HK-2 (cell line): ENCODE measurements at regions not wholly inside any gene's neighbourhood (a gene's known extent, or its start where the extent isn't known, plus 50 kb on each side); places are given as distances from the start of the nearest gene placed in this dataset.
A peak's percentile ranks its signal among the peaks of the same experiment; 100 is the strongest.
"Not testable (repeated sequence)": the region's sequence is repeated elsewhere in the genome, so short reads cannot be mapped to it uniquely, and the experiment has no call there.

Experiments
- DNase-seq: peaks from one replicate; pipeline ENCODE4 v3.0.0-alpha.2; 2018; ENCODE audit not compliant: unreplicated experiment

DNA sequence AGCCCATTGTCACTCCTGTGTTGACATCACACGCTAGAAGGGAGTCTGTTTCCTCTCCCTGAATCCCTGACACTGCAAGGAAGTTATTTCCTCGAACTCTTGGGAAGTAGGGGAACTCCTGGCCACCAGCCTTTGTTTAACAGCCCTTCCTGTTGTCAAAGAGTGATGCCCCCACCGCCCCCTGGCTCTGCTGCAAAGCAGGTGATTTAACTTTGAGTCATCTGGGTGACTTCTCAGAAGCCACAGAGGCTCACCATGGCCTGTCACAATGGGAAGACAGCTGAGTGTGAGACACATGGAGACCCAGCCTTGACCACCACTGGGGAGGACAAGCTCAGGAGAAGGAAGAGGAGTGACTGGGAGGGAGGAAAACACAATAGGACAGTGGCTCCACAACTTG lies 182.8 kb downstream of the PSMG1 start:
- peak; percentile 21 for DNase-seq

DNA sequence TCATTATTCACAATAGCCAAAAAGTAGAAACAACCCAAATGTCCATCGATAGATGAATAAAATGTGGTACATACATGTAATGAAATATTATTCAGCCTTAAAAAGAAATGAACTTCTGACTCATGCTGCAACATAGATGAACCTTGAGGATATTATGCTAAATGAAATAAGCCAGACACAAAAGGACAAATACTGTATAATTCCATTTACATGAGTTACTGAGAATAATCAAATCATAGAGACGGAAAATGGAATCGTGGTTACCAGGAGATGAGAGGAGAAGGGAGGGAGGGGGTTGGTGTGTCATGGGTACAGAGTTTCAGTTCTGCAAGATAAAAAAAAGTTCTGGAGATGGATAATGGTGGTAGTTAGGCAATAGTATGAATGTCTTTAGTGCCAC lies 184.1 kb downstream of the PSMG1 start:
- no peak for DNase-seq

DNA sequence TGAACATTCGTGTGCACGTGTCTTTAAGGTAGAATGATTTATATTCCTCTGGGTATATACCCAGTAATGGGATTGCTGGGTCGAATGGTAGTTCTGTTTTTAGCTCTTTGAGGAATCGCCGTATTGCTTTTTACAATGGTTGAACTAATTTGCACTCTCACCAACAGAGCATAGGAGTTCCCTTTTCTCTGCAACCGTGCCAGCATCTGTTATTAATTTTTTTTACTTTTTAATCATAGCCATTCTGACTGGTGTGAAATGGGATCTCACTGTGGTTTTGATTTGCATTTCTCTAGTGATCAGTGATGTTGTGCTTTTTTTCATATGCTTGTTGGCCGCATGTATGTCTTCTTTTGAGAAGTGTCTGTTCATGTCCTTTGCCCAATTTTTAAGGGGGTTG lies 185.0 kb downstream of the PSMG1 start:
- not testable (repeated sequence) for DNase-seq

DNA sequence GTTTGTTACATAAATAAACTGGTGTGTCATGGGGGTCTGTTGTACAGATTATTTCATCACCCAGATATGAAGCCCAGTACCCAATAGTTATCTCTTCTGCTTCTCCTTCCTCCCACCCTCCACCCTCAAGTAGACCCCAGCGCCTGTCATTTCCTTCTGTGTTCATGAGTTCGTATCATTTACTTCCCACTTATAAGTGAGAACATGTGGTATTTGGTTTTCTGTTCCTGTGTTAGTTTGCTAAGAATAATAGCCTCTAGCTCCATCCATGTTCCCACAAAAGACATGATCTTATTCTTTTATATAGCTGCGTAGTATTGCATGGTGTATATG lies 185.4 kb downstream of the PSMG1 start:
- DNase-seq: not testable (repeated sequence)

DNA sequence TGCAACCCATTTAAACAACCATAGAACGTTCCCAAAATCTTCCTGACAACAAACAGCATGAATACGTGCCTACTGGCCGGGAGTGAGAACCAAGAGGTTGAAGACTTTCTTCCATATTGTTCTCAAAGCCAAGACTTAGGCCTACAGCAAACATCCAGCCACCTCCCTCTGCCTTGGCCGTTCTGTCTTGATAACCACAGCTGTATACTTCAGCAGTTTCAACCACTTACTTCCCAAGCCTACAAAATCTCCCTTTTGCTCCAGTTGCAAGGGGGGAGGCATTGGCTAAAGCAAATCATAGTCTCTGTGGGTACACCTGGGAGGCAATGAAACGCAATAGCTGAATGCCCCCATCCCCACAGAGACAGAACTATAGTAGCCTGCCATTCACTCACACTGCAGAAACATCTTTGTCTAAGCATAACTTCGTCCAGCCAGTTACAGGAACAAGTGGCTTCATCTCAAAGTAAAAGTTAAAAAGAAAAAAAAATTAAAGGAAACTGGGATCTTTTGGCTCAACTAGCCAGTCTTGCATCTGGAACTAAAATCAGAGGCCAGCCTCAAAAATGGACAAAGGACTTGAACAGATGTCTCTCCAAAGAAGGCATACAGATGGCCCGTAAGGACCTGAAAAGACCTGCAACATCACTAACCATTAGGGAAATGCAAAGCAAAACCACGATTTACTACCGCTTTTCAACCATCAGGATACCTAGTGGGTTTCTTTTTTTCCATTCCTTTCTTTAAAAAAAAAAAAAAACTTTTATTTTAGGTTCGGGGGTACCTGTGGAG lies 186.0 kb downstream of the PSMG1 start:
- no peak for DNase-seq

DNA sequence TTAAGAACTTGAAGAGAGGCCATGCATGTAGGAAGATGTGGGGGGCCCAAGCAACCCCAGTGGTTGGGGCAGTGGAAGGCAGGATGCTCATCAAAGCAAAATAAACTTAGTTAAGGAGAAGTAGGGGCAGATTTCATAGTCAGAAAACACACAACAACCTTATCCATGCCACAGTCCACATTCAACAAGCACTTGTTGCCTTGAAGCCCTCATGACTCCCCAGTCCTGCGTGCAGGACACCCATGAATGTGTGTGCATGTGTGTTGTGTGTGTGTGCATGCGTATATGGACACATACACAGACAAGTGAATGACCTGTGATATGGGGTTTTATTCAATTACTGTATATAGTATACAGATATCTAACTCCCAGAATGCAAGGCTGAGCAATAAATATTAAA lies 186.9 kb downstream of the PSMG1 start:
- no peak for DNase-seq

DNA sequence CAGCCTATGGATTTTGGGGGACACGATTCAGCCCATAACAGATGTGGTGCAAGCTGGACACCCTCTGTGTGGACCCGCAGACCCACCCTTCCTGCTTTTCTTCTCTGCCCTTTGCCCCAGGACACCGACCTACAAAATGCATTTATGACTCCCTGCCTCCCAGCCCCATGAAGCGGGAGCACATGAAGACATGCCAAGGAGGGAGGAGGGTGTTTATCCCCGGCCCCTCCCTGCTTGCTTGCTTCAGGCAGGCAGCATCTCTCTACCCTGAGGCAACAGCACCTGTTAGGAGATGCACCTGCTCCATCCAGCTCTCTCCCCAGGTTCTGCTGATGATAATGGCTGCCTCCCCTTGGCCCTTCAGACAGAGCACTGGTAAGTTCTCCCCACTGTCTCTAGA lies 187.5 kb downstream of the PSMG1 start:
- DNase-seq: no peak

DNA sequence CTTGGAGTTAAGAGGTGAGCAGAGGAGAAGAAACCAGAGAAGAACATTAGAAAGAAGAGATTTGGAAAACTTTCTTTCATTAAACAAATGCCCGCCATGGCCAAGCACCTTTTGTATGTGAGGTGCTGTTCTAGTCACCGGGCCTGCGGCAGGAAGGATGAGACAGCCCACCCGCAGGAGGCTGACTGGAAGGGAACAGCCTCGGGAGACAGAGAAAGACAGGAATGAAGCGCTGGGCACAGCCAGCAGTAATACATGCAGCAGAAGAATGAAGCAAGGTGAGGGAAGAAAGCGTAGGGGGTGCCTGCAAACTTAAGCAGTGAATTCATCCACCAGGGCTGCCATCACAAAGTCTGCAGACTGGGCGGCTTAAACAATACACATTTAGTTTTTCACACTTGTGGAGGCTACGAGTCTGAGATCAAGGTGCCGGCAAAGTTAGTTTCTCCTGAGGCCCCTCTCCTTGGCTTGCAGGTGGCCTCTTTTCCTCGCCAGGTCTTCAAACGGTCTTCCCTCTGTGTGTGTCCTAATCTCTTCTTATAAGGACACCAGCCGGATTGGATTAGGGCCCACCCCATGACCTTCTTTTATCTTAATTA lies 188.1 kb downstream of the PSMG1 start:
- no peak for DNase-seq

DNA sequence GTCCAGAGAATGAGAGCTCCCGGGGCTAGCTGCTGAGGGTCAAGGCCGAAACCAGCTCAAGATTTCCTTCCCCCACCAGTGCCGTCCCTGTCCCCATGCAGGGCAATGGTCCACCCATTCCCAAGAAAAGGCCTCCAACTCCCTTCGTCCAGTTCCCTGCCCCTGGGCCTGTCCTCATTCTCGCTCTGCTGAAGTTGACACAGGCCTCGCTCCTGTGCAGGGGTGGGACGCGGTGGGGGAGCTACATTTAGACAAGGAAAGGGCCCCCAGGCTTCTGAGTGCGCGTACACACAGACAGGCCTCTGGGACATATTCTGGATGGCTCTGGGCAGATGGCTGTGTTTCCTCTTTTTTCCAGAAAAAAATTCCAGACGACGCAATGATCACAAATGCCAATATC lies 188.3 kb downstream of the ETS2 start:
- no peak for DNase-seq

DNA sequence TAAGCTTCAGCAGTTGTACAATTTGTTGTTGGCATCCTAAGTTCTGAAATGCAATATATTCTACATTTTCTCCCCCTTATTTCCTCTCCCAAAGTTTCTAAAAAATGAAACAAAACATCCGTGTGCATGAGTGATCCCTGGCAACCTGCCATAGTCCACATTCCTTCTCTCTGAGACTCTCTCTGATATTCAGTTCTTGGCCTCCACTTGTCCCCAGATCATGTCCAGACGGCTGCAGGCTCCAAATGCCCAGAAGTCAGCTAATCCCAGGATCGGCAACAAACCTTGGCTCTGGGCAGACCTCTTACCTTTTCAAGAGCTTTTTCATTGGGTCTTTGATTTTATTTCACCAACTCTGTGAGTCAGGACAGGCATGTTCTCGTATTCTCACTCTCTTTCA lies 187.8 kb downstream of the ETS2 start:
- DNase-seq: peak; percentile 40

DNA sequence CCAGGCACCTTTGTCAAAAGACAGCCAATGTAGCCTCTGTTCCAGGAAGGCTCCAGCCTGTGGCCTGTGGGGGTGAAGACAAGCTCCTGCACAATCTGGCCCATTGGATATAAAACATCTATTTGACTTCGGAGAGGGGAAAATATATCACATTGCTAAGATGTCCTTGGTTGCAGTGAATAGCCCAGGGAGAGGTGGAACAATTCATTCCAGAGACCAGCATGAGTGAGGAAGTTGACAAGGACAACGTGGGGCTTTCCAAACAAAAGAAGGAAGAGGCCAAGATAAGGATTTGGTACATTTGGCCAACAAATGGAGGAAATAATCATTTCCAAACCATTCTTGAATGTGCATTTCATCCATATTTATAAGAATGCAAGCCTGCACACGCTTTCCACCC lies 187.0 kb downstream of the ETS2 start:
- no peak for DNase-seq

DNA sequence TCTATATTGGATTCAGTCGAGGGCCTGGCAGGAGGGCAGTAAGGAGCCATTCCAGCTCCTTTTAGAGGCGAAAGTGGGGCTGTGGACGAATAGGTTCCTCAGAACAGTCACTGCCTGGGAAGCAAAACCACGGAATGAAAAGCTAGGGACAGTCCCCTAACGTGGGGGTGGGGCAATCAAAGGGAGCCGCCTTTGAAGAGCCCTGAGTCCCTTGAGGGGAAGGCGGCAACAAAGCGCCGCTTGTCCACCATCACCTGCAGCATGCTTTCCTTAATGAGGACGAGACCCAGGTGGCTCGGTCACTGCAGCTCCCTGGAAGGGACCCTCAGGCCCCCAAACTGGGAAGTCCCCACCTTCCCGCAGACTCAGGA lies 184.7 kb downstream of the ETS2 start:
- no peak for DNase-seq

DNA sequence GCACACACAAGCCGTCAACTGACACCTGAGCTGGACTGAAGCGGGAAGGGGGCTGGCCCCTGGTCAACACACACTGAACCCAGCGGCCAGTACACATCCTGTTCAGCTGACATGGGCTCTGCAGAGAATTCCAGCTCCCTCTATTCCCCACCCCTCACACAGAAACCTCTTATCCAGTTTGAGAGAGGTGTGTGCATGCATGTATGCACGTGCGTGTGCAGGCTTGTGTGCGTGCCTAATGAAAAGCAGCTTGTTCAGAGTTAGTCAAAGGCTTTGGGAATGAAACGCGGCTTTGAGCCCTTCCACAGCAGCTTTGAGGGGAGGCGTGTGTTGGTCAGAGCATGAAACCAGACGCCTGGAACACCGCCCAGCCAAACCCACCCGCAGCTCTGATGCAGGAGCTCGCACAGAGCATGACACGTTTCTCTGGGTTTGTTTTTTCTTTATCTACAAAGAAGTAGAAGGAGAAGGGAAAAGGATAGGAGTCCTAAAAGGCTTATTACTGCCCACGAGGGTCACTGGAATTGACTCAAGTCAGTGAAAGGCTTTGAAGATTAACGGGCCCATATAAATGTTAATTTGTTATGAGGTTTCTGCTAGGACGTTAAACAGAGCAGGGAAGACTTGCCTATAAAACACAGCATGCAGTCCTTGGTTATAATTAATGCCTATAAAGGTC lies 184.2 kb downstream of the ETS2 start:
- no peak for DNase-seq

DNA sequence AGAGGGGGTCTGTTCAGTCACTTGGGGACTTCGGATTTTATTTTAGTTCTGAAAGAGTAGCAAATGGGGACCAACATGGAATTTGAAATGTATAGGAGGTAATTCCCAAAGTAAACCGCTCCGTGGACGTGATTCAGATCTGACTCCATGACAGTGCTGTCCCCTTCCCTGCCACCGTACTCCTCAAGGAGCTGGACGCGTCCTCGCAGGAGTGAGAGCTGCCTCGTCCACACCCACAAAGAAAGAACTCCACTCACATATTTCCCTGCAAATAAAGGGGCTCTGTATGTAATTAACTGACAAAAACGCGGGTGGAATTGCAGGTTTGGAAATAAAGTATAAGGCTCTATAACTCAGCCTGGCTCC lies 183.6 kb downstream of the ETS2 start:
- DNase-seq: no peak

DNA sequence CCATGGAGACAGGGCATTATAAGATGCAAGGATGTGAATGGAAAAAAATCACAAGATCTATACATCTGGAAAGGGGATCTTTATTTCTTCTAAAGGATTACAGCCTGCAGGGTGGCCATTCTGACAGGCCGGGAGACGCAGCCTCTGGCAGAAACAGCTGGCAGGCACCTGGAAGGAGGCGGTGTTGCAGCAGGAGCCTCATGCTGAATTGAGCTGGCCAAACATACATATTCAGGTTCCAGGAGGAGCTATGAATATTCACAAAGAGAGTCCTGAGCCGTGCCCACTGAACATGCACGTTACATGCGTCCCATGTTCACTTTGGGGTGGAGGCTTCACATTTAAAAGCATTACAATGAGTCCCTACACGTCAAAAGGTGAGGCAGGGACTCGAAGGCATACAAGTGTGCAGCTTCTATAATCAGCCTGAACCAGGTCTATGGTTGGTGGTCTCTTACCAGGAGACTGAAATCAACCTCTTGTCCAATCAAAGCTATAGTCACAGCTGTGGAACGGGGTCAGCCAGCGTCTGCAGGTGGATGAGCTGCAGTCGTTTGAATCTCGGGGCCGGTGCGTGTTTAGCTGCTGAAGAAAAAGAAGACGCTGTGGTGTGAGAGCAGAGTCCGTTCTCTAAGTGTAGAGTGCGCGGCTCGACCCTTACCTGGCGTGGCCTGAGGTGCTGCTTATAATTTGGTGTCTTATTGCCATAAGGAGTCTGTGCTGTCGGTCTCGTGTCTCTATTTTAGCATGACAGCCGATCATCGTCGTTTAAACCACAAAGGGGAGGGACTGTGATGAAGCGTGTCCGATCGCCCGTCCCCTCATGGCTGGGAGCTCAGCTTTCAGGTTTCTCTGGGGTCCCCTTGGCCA lies 183.0 kb downstream of the ETS2 start:
- no peak for DNase-seq

DNA sequence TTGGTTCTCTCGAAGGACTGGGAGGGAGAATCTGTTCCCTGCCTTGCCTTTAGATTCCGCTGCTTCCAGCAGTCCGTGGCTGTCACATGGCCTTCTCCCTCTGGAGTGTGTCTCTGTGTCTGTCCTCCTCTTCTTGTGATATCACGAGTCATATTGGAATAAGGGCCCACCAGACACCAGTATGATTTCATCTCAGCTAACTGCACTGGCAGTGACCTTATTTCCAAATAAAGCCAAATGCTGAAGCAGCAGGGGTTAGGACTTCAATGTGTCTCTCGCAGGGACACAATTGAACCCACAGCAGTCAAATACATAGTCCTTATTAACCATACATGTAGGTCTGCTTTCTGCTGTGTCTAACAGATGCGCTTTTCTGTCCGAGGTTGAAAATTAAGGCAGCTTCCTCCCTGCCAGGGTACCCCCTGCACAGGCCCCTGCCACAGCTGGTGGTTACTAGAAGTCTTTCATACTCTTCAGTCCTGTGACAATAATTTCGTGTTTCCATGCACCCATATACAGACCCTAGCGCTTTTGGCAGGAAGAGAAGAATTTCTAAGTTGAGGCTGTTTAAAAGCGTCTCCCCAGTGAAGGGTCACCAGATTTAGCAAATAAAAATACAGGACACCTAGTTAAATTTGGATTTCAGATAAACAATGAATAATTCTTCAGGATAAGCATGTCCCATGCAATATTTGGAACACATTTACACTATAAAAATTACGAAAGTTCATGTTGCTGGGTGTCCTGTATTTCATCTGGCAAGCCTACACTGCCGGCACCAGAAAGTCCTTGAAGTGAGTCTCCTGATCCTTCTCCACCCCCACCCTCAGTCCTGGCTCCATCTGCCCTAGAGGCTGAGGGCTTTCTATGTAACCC lies 182.1 kb downstream of the ETS2 start:
- no peak for DNase-seq

DNA sequence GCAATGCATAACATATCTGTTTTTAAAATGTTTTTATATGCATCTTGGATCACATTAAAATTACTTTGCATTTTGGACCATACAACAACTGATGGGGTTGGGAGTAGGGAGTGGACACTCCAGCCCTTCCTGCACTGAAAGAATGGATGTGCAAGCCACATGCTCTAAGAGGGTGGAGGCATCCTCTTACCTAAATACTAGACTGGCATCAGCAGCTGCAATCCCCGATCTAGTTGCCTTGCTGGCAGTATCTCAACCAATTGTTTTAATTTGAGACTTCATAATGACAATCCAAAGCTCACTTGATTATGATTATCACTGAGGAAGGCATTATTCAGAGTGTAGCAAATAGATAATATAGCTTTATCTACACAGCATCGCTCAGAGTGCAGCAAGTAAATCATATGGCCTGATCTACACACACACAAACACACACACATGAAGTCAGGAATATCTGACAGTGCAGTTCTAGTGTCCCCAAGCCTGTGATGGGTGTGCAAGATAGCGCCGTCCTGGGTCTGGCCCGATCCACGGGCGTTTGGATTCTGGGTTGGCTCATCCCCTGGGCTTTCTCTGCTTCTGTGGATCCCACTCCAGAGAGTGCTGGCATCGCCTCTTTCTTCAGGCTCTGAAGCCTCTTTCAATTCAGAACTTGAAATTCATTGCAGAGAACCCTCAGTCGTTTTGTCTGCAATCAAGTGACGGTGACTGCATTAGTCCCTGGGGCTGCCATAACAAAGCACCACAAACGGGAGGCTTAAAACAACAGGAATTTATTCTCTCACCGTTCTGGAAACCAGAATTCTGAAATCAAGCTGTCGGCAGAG lies 181.3 kb downstream of the ETS2 start:
- no peak for DNase-seq

DNA sequence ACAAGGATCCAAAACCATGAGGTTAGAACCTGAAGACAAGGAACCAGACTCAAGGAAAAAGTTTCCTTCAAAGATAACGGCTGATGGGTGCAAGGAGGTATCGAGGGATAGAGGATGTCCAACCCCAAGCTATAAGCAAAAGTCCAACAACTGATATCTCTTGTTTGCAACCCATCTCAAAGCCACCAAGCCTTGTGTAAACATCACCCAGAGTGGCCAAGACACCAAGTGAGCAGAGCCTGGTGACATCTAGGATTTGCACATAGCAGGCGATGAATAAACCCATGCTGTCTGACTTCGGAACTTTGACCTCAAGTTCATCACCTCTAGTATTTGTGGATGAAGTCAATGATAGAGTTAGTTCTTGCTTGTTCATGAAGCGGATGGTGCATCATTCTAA lies 180.7 kb downstream of the ETS2 start:
- DNase-seq: no peak

DNA sequence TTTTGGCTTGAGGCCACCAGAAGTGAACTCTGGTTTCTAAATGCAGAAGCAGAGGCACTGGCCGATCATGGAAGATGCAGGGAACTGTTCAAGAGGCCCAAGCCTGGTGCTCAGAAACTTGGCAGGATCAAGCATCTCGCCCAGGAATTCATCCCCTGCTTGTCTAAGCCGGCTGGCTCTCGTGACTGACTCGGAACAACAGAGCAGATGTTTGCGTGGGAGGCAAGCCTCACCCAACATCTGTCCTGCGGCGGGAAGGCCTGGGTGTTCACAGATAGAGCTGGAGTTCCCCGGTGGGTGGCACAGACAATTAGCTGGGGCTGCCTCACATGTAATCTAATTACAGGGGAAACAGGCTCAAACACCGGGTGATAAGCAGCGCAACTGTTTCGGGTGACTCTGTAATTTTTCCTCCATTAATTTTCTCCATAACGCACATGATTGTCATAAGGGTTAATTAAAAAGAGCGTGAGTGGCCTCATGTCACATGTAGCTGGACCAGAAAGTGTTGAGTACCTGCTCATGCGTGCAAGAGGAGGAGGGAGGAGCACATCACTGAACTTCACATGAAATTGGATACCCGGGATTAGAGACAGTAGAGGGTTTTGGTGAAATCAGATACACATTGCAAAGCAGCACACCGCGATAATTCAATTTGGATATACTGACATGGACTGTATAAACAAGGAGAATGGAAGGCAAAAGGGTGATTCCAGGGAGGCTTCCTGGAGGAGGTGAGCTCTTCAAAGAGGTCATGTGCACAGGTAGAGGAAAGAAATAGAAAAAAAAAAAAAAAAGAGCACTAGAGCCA lies 180.0 kb downstream of the ETS2 start:
- DNase-seq: no peak
